Erythroblast (primary cell): ENCODE measurements at regions not wholly inside any gene's neighbourhood (a gene's known extent, or its start where the extent isn't known, plus 50 kb on each side); places are given as distances from the start of the nearest gene placed in this dataset.

Experiments
- GATA1 ChIP-seq: IDR thresholded peaks from 2 replicates; pipeline ENCODE4 v1.6.1; 2011; ENCODE audit warnings: low read depth, mild to moderate bottlenecking, control low read depth, low read length, moderate library complexity
- POLR2A ChIP-seq: IDR thresholded peaks from 2 replicates; pipeline ENCODE4 v1.6.1; 2011; ENCODE audit warnings: mild to moderate bottlenecking, low read length

DNA sequence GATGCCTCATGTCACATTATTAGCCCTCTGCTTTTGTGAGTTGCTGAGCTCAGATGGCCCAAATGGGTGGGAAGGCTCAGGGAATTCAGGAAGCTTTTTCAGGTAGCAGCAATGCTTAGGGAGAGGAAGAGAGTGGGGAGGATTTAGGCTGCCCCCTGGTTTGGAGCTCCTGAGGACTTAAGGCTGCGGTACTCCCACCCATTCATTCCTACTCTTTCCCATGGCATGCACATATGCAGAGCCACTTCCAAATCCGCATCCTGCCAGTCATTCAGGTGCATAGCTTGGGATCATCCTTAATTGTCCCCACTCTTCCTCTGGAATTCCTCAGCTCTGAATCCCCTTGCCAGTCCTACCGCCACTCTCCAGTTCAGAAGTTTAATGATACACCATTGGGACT is 343.1 kb upstream of the FRG2C start:
- TF ChIP-seq POLR2A = no peak
- TF ChIP-seq GATA1 = no peak
